Neural crest cell (in vitro differentiated cells): ENCODE measurements at regions not wholly inside any gene's neighbourhood (a gene's known extent, or its start where the extent isn't known, plus 50 kb on each side); places are given as distances from the start of the nearest gene placed in this dataset.

Experiments
- DNase-seq: peaks from one replicate; pipeline ENCODE4 v3.0.0; 2021; ENCODE audit warnings: low read depth, mixed read lengths, low spot score
- H3K27ac Mint-ChIP-seq: one replicate; pipeline ENCODE4 v1.8.0; 2021; ENCODE audit warnings: mild to moderate bottlenecking, mixed read lengths; ENCODE audit not compliant: unreplicated experiment
- H3K27me3 Mint-ChIP-seq: 2 replicates; pipeline ENCODE4 v1.8.0; 2021; ENCODE audit warnings: low read depth, mild to moderate bottlenecking, mixed read lengths
- H3K36me3 Mint-ChIP-seq: 2 replicates; pipeline ENCODE4 v1.8.0; 2021; ENCODE audit warnings: low read depth, mild to moderate bottlenecking, mixed read lengths
- H3K4me1 Mint-ChIP-seq: 2 replicates; pipeline ENCODE4 v1.8.0; 2021; ENCODE audit warnings: mixed read lengths
- H3K4me3 Mint-ChIP-seq: one replicate; pipeline ENCODE4 v1.8.0; 2021; ENCODE audit warnings: mild to moderate bottlenecking, mixed read lengths
- H3K9me3 Mint-ChIP-seq: 2 replicates; pipeline ENCODE4 v1.8.0; 2021; ENCODE audit warnings: mixed read lengths
- CTCF ChIP-seq: fragments of 200-600 bp; sonication (generic); conservative IDR thresholded peaks from 2 replicates; pipeline ENCODE4 v1.5.0; 2021; ENCODE audit warnings: antibody characterized with exemption, mild to moderate bottlenecking

DNA sequence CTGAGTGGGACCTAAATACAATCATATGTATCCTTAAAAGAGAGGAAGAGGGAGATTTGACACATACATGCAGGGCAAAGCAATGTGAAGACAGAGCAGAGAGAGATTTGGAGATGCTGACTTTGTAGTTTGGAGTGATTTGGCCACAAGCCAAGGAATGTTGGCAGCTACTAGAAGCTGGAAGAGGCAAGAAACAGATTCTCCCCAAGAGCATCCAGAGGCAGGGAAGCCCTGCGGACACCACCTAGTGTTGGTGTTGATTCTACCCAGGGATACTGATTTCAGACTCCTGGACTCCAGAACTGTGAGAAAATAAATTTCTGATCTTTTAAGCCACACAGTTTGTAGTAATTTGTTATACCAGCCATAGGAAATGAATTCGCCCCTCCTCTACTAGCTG is 64.9 kb upstream of the OSMR start:
- TF ChIP-seq CTCF = no peak
- H3K4me1 Mint-ChIP-seq = no peaks in the 10 kb centered on the region
- no peak for DNase-seq
- no peaks in the 10 kb centered on the region for H3K27me3 Mint-ChIP-seq
- no peak overlapping the region for H3K4me3 Mint-ChIP-seq
- peaks cover 9% of the 10 kb centered on the region for H3K9me3 Mint-ChIP-seq
- no peak overlapping the region for H3K27ac Mint-ChIP-seq
- peaks cover 3% of the 10 kb centered on the region for H3K36me3 Mint-ChIP-seq

DNA sequence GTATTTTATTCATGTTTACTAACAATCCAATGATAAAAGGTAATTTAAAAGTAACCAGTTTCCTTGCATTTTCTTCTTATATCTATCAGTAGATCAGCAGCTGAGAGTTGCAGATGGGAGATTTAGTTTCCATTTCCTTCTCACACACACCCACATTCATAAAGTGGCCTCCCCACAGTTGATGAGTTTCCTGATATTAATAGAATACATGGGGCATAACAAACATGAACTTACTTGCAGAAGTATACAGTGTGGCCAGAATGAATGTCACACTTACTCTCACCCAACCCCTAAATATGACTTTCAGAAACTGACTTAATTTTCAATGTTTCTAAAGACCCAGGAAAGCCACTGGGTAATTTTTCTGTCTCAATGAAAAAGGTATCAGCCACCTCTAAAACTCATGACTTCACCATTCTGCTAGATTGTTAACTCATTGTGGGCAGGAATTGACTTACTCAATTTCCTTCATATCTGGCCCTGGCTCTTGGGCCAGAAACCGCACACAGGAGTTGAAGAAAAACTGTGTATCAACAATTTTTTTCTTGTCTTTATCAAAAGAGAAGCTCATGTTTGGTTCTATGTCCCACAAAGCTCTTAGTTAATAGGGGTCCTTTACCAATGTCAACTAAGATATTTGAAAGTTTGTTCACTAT is 63.5 kb upstream of the OSMR start:
- Mint-ChIP-seq H3K4me3 (no peak overlapping the region), H3K27ac (no peak overlapping the region), H3K4me1 (no peaks in the 10 kb centered on the region), H3K27me3 (no peaks in the 10 kb centered on the region), H3K36me3 (peaks cover 6% of the 10 kb centered on the region), H3K9me3 (peaks cover 11% of the 10 kb centered on the region)
- TF ChIP-seq CTCF = no peak
- DNase-seq = no peak

- Mint-ChIP-seq H3K4me3 (no peak overlapping the region), H3K9me3 (peaks cover 11% of the 10 kb centered on the region), H3K4me1 (no peaks in the 10 kb centered on the region), H3K27me3 (no peaks in the 10 kb centered on the region), H3K27ac (no peak overlapping the region), H3K36me3 (peaks cover 6% of the 10 kb centered on the region)
- no peak for TF ChIP-seq CTCF
- DNase-seq = no peak
These were observed 62.7 kb upstream of the OSMR start for GRCh38 chr5:38783011-38783561.

- Mint-ChIP-seq H3K27me3 (no peaks in the 10 kb centered on the region), H3K4me3 (no peak overlapping the region), H3K9me3 (peaks cover 5% of the 10 kb centered on the region), H3K36me3 (peaks cover 6% of the 10 kb centered on the region), H3K27ac (no peak overlapping the region), H3K4me1 (no peaks in the 10 kb centered on the region)
- no peak for TF ChIP-seq CTCF
- no peak for DNase-seq
These were observed 56.7 kb upstream of the OSMR start for GRCh38 chr5:38789134-38789533.

- TF ChIP-seq CTCF = no peak
- DNase-seq = no peak
- Mint-ChIP-seq H3K36me3 (peaks cover 6% of the 10 kb centered on the region), H3K4me3 (no peak overlapping the region), H3K27me3 (no peaks in the 10 kb centered on the region), H3K27ac (no peak overlapping the region), H3K4me1 (no peaks in the 10 kb centered on the region), H3K9me3 (peaks cover 5% of the 10 kb centered on the region)
These were observed 56.0 kb upstream of the OSMR start for GRCh38 chr5:38789777-38790176.
